GM12875 (cell line): ENCODE measurements at regions not wholly inside any gene's neighbourhood (a gene's known extent, or its start where the extent isn't known, plus 50 kb on each side); places are given as distances from the start of the nearest gene placed in this dataset.

Source experiments
- H3K4me3 ChIP-seq: one replicate; pipeline ENCODE4 v1.5.1; 2011; ENCODE audit warnings: low read depth, low read length, control low read depth
- TF ChIP-seq, protein P1 (sequence below): IDR thresholded peaks from 2 replicates; pipeline ENCODE4 v1.5.1; 2011; ENCODE audit warnings: low read depth, mild to moderate bottlenecking, control low read depth, inconsistent platforms, low read length, moderate library complexity, borderline replicate concordance; ENCODE audit not compliant: insufficient read depth

DNA sequence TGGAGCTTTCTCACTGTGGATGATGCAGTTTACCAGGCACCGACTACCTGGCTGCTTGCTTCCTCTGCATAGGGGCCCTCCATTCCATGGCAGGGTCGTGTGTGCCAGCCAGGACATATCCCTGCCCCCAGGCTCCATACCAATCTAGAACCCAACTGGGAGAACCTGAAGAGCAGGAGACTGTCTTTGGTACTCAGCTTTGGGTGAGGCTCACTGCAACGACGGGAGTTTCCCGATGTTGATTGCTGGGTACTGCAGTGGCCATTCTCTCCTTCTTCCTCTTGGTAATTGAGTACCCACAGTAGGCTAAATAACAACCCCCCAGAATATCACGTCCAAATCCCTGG is 133.3 kb upstream of the SERTAD2 start:
- TF ChIP-seq, protein P1, sequence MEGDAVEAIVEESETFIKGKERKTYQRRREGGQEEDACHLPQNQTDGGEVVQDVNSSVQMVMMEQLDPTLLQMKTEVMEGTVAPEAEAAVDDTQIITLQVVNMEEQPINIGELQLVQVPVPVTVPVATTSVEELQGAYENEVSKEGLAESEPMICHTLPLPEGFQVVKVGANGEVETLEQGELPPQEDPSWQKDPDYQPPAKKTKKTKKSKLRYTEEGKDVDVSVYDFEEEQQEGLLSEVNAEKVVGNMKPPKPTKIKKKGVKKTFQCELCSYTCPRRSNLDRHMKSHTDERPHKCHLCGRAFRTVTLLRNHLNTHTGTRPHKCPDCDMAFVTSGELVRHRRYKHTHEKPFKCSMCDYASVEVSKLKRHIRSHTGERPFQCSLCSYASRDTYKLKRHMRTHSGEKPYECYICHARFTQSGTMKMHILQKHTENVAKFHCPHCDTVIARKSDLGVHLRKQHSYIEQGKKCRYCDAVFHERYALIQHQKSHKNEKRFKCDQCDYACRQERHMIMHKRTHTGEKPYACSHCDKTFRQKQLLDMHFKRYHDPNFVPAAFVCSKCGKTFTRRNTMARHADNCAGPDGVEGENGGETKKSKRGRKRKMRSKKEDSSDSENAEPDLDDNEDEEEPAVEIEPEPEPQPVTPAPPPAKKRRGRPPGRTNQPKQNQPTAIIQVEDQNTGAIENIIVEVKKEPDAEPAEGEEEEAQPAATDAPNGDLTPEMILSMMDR: no peak

DNA sequence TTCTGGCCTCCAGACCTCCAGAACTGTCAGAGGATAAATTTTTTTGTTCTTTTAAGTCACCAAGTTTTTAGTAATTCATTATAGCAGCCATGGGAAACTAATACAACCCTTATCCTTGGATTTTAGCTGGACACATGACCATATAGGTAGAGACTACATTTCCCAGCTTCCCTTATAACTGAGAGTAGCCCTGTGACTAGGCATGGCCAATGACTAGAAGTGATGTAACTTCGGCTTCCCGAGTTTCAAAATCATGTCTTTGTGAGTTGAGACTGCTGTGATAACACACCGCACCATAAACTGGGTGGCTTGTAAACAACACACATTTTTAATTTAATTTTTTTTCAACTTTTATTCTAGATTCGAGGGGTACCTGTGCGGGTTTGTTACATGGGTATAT is 134.0 kb upstream of the SERTAD2 start:
- TF ChIP-seq, protein P1: no peak
- no peak overlapping the region for H3K4me3 ChIP-seq

More for the DNA sequence above, 133.3 kb upstream of the SERTAD2 start:
- no peak overlapping the region for H3K4me3 ChIP-seq

DNA sequence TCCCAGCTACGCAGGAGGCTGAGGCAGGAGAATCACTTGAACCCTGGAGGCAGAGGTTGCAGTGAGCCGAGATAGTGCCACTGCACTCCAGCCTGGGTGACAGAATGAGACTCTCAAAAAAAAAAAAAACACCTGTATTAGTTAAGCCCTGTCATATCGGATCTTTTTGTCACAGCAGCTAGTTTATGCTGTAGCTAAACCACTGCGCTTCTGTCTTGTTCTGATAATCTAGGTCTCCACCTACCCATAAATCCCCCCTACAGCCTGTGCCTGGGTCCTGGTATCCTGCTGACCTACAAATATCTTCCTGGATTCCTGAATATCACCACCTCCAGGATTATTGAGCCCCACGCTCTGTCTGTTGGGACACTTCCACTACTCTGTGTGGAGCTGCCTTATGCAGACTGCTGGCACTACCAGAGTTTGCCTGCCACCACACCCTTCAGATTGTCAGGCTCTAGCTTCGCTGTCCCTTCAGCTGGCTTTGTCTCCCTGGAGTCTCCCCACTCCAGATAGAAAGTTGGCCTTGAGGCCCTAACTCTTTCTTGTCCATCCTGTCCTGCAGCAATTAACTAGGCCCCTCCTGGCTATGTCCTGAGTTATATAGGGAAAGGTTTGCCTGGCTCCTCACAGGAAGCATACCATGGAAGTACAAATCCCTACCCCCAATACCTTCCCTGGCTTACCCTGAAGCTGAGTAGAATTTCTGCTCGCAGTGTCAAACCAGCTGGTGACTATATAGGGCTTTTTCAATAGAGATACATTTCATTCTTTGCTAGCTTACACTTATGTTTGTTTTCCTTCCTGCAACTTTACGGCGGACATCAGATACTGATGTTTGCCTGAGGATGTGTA is 136.0 kb upstream of the SERTAD2 start:
- no peak overlapping the region for H3K4me3 ChIP-seq
- TF ChIP-seq, protein P1: no peak

DNA sequence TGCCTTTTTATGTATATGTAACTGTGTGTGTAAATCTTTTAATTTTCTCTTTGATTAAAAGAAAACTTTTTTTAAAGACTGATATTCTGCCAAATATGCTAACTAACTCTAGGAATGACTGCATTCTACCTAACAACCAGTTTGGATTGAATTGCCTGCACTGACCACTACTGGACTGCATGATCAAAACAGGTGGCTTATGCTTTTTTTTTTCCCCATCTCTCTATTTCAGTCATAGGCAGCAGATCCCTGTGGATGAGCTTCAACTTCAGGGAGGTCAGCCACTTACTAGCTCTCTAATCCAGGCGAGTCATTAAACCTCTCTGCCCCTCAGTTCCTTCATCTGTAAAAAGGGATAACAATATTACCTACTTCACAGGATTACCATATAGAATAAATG is 138.6 kb upstream of the SERTAD2 start:
- no peak overlapping the region for H3K4me3 ChIP-seq
- TF ChIP-seq, protein P1: no peak

DNA sequence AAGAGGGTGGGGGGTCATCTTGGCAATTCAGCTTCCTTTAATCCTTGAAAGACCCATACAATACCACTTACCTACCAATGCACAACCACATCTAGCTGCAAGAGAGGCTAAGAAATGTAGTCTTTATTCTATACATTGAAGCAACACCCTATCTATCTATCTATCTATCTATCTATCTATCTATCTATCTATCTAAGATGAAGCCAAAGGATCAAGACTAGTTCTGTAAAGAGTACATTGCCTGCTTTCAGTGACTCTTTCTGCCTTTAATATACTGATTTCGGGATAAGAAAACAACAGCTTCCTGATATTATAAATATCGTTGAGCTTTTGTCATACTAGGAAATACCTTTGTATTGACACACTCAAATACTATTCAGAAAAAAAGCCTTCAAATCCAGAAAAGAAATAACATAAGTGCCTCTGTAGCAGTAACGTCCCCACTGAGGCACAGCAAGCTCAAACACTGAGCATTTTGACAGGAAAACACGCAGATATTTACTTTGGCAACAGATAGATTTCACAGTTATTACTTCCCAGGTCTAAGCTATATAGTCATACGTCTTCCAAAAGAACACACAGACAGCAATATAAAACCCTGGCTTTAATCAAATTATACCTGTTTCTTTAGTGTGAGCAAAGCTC is 139.4 kb upstream of the SERTAD2 start:
- H3K4me3 ChIP-seq: no peak overlapping the region
- TF ChIP-seq, protein P1: no peak

DNA sequence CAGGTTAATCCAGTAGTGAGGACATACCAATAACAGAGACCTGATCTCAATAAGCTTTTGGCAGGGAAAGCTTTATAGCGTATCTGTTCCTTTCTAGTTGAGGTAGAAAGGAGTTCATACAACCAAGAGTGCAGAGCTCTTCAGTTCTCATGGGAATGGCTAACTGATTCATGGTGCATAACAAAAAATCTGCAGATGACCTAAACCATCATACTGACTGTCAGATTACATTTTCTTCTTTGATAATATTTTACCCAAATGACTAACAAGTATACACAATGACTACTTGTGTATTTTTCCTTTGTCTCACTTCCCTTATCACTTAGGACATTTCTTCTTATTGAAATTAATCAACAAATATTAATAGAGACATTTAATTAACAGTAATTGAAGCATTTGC is 140.0 kb upstream of the SERTAD2 start:
- no peak overlapping the region for H3K4me3 ChIP-seq
- TF ChIP-seq, protein P1: no peak

DNA sequence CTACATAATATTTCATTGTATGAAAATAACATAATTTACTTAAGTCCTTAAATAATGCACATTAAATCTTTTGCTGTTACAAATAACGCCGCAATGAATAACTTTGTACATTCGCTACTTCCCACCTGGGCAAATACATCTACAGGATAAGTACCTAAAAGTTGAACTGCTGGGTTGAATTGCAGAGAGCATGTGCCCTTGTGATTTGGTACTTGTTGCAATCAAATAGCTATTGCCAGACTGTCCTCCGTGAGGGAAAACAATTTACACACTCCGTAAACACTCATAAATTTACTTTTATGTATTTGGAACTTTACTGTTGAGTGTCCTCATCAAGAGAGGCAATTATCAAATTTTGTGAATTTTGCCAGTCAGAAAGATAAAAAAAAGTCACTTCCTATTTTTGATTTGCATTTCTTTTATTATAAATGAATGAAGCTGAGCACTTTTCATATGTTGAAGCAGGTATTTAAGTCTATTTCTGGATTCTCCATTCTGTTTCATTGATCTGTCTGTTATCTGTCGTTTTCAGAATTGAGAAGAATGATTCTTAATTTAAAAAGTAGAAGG is 140.8 kb upstream of the SERTAD2 start:
- no peak overlapping the region for H3K4me3 ChIP-seq
- TF ChIP-seq, protein P1: no peak
